ENCODE measurements at regions not wholly inside any gene's neighbourhood (a gene's known extent, or its start where the extent isn't known, plus 50 kb on each side); places are given as distances from the start of the nearest gene placed in this dataset.

DNA sequence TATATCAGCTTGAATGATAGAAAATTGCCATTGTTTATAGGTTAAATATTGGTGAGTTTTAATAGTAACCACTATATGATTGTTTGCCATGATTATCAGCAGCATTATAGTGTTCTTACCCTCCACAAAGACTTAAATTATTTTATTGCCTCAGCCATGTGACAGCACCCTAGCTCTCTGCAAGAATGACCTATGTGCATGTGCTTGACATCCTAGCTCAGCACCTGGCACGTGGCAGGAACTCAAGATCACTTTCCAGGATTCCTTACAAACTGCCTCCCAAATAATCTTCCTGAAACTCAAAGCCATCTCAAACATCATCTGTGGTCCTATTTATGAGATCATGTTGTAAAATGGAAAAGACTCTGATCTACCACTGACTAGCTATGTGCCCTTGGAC, 68.1 kb upstream of the ANKRD30A start:
- TF ChIP-seq POLR2A (IDR thresholded peaks at IDR 0.05) (no peak), EP300 (IDR thresholded peaks at IDR 0.05) (no peak), CTCF (IDR thresholded peaks at IDR 0.05) (no peak)
